OCI-LY3 (cell line): ENCODE measurements at regions not wholly inside any gene's neighbourhood (a gene's known extent, or its start where the extent isn't known, plus 50 kb on each side); places are given as distances from the start of the nearest gene placed in this dataset.

Experiments used
- CTCF ChIP-seq: fragments of 200-600, 300-600 bp; sonication (generic); IDR thresholded peaks from 2 replicates; pipeline ENCODE4 v1.5.1; 2014; ENCODE audit warnings: antibody characterized with exemption, low read length, low read depth
- EZH2phosphoT487 ChIP-seq: fragments of 200-600 bp; shearing (Covaris generic); IDR thresholded peaks from 2 replicates; pipeline ENCODE4 v1.6.1; 2018; ENCODE audit warnings: antibody characterized with exemption, mixed run types, low read depth

DNA sequence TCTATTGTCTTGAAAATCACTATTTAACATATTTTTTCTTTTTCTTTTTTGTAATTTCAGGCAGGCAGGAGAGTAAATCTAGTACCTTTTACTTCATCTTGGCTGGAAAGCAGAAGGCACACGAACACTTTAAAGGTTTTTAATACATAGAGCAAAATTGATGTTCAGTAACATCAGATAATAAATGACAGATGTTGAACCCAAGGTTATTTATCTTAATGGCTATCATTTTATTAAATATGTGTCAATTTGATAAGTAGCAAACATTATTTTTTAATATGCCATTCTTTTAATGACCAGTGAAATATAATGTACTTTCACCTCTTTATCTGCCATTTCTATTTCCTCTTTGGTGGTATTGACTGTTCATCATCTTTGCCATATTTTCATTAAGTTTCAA is 381.2 kb downstream of the ARHGEF28 start:
- TF ChIP-seq CTCF (no peak), EZH2phosphoT487 (no peak)
